Small intestine (tissue), 7 donors: ENCODE measurements at regions not wholly inside any gene's neighbourhood (a gene's known extent, or its start where the extent isn't known, plus 50 kb on each side); places are given as distances from the start of the nearest gene placed in this dataset.
A peak's percentile ranks its signal among the peaks of the same experiment; 100 is the strongest.
"Not testable (repeated sequence)": the region's sequence is repeated elsewhere in the genome, so short reads cannot be mapped to it uniquely, and the experiment has no call there.

Source experiments
- DNase-seq, 2 donors: peaks; one replicate each; pipeline versions ENCODE4 v3.0.0 to v3.0.0-alpha.2; 2013
- FAIRE-seq: peaks from 2 replicates; lab custom pipeline; 2012; peaks lifted over from hg19 to GRCh38; lab: Jason Lieb, UNC
- H3K27ac ChIP-seq, 3 donors: one replicate each; pipeline ENCODE4 v1.5.1; 2013; ENCODE audit warnings: low read length in 2 of 3, mild to moderate bottlenecking in 2 of 3, control low read depth in 1 of 3, inconsistent platforms in 1 of 3, low read depth in 1 of 3, moderate library complexity in 1 of 3
- H3K27me3 ChIP-seq, 3 donors: one replicate each; pipeline ENCODE4 v1.6.1; 2013; ENCODE audit warnings: low read length in 3 of 3, inconsistent platforms in 1 of 3; ENCODE audit not compliant: control insufficient read depth in 3 of 3, insufficient read depth in 3 of 3
- H3K36me3 ChIP-seq, 3 donors: one replicate each; pipeline ENCODE4 v1.6.1; 2013; ENCODE audit warnings: low read length in 3 of 3, inconsistent platforms in 1 of 3, low read depth in 1 of 3, mild to moderate bottlenecking in 1 of 3, moderate library complexity in 1 of 3; ENCODE audit not compliant: control insufficient read depth in 3 of 3, insufficient read depth in 2 of 3
- H3K4me1 ChIP-seq, 3 donors: one replicate each; pipeline ENCODE4 v1.6.1; 2013; ENCODE audit warnings: low read length in 2 of 3, inconsistent platforms in 1 of 3, low read depth in 1 of 3, mild to moderate bottlenecking in 1 of 3, moderate library complexity in 1 of 3; ENCODE audit not compliant: control insufficient read depth in 3 of 3, insufficient read depth in 2 of 3
- H3K4me3 ChIP-seq, 3 donors: one replicate each; pipeline ENCODE4 v1.5.1; 2013; ENCODE audit warnings: low read length in 3 of 3, control low read depth in 1 of 3, inconsistent platforms in 1 of 3, low read depth in 1 of 3, mild to moderate bottlenecking in 1 of 3, moderate library complexity in 1 of 3
- H3K9me3 ChIP-seq, 2 donors: one replicate each; pipeline ENCODE4 v1.6.1; 2013; ENCODE audit warnings: low read depth in 1 of 2, low read length in 1 of 2; ENCODE audit not compliant: control insufficient read depth in 2 of 2, insufficient read depth in 1 of 2
- WGBS, 3 donors: extraction: QIAGEN DNeasy Blood & Tissue Kit; methylation state at CpG; one replicate each; pipeline ENCODE4 v1.1.7; 2013; 5-methylcytosine and 5-hydroxymethylcytosine counted together
- donor health status: healthy with polysubstance abuse.
- donor health status: control.
- donor health status: control.
- donor health status: Bipolar disorder and iron deficiency.
- donor health status: healthy.

GRCh38 chr4:73348185-73348584 lies 55.9 kb upstream of the ALB start:
- FAIRE-seq = no peak
- Histone ChIP-seq H3K4me1 (peaks cover 0 to 7% (median 0%) of the 10 kb centered on the region in 3 donors), H3K4me3 (no peak overlapping the region), H3K27me3 (no peaks in the 10 kb centered on the region), H3K27ac (no peak overlapping the region), H3K9me3 (no peaks in the 10 kb centered on the region), H3K36me3 (no peaks in the 10 kb centered on the region)
- no peak for DNase-seq

GRCh38 chr4:73347497-73347896 lies 56.6 kb upstream of the ALB start:
- Histone ChIP-seq H3K9me3 (no peaks in the 10 kb centered on the region), H3K4me3 (no peak overlapping the region), H3K27me3 (no peaks in the 10 kb centered on the region), H3K36me3 (no peaks in the 10 kb centered on the region), H3K4me1 (peaks cover 0 to 7% (median 0%) of the 10 kb centered on the region in 3 donors), H3K27ac (no peak overlapping the region)
- FAIRE-seq = no peak
- no peak for DNase-seq

- DNase-seq = peak; percentile 70 to 78
- Histone ChIP-seq H3K36me3 (no peaks in the 10 kb centered on the region), H3K9me3 (no peaks in the 10 kb centered on the region), H3K4me3 (no peak overlapping the region), H3K4me1 (peaks cover 0 to 7% (median 0%) of the 10 kb centered on the region in 3 donors), H3K27ac (peak overlapping the region in 2 of 3 donors; percentile 20 to 55), H3K27me3 (no peaks in the 10 kb centered on the region)
- FAIRE-seq = peak; percentile 10
- WGBS, 3 donors = 13 to 52% (median 26%) methylated on average over 4 of the region's 4 CpGs
These were observed 58.6 kb upstream of the ALB start for GRCh38 chr4:73345399-73345975.

GRCh38 chr4:73344106-73344505 lies 60.0 kb upstream of the ALB start:
- no peaks in the 10 kb centered on the region for H3K27me3 ChIP-seq
- 48 to 60% (median 50%) methylated on average over 1 of the region's 1 CpG for WGBS, 3 donors
- no peak for DNase-seq
- no peaks in the 10 kb centered on the region for H3K9me3 ChIP-seq
- H3K36me3 ChIP-seq = no peaks in the 10 kb centered on the region
- no peak overlapping the region for H3K4me3 ChIP-seq
- peaks cover 0 to 7% (median 0%) of the 10 kb centered on the region in 3 donors for H3K4me1 ChIP-seq
- H3K27ac ChIP-seq = no peak overlapping the region
- FAIRE-seq = no peak

GRCh38 chr4:73343432-73343831 lies 60.7 kb upstream of the ALB start:
- no peaks in the 10 kb centered on the region for H3K36me3 ChIP-seq
- no peaks in the 10 kb centered on the region for H3K9me3 ChIP-seq
- H3K4me1 ChIP-seq = peaks cover 0 to 7% (median 0%) of the 10 kb centered on the region in 3 donors
- FAIRE-seq = no peak
- H3K27me3 ChIP-seq = no peaks in the 10 kb centered on the region
- 56 to 65% (median 65%) methylated on average over 4 of the region's 4 CpGs for WGBS, 3 donors
- DNase-seq = peak in 1 of 2 donors; percentile 62
- H3K4me3 ChIP-seq = no peak overlapping the region
- no peak overlapping the region for H3K27ac ChIP-seq

- Histone ChIP-seq H3K27me3 (no peaks in the 10 kb centered on the region), H3K36me3 (no peaks in the 10 kb centered on the region), H3K9me3 (no peaks in the 10 kb centered on the region), H3K27ac (no peak overlapping the region), H3K4me1 (peaks cover 0 to 7% (median 0%) of the 10 kb centered on the region in 3 donors), H3K4me3 (no peak overlapping the region)
- FAIRE-seq (no peak), DNase-seq (peak; percentile 73 to 79)
- WGBS, 3 donors = 34 to 45% (median 44%) methylated on average over 4 of the region's 4 CpGs
These were observed 62.6 kb upstream of the ALB start for GRCh38 chr4:73341454-73341853.

- no peak overlapping the region for H3K27ac ChIP-seq
- DNase-seq = no peak
- H3K9me3 ChIP-seq = no peaks in the 10 kb centered on the region
- H3K36me3 ChIP-seq = no peaks in the 10 kb centered on the region
- peaks cover 0 to 7% (median 0%) of the 10 kb centered on the region in 3 donors for H3K4me1 ChIP-seq
- FAIRE-seq = no peak
- H3K4me3 ChIP-seq = no peak overlapping the region
- no peaks in the 10 kb centered on the region for H3K27me3 ChIP-seq
These were observed 63.2 kb upstream of the ALB start for GRCh38 chr4:73340917-73341316.

GRCh38 chr4:73335679-73336078 lies 68.4 kb upstream of the ALB start:
- Histone ChIP-seq H3K36me3 (no peaks in the 10 kb centered on the region), H3K27ac (no peak overlapping the region), H3K4me3 (no peak overlapping the region), H3K27me3 (no peaks in the 10 kb centered on the region), H3K4me1 (no peaks in the 10 kb centered on the region), H3K9me3 (no peaks in the 10 kb centered on the region)
- no peak for DNase-seq
- FAIRE-seq = no peak
- 66 to 92% (median 91%) methylated on average over 3 of the region's 3 CpGs for WGBS, 3 donors

- H3K9me3 ChIP-seq, H3K36me3 ChIP-seq, H3K27me3 ChIP-seq, DNase-seq, H3K4me1 ChIP-seq, H3K4me3 ChIP-seq, FAIRE-seq, H3K27ac ChIP-seq: not testable (repeated sequence)
- WGBS, 3 donors = 92 to 94% (median 93%) methylated on average over 2 of the region's 2 CpGs
These were observed 72.1 kb upstream of the ALB start for GRCh38 chr4:73332012-73332411.
